Ovary (tissue), 7 donors: ENCODE measurements at regions not wholly inside any gene's neighbourhood (a gene's known extent, or its start where the extent isn't known, plus 50 kb on each side); places are given as distances from the start of the nearest gene placed in this dataset.

Experiments used
- DNase-seq, 5 donors: peaks; one replicate each; pipeline ENCODE4 v3.0.0-alpha.2; 2019 to 2020
- H3K27ac ChIP-seq, 2 donors: fragments of 200-600 bp; one replicate each; pipeline versions ENCODE4 v1.5.1 to v1.8.0; 2019 to 2022
- H3K27me3 ChIP-seq: fragments of 200-600 bp; one replicate; pipeline ENCODE4 v1.8.0; 2022
- H3K36me3 ChIP-seq: fragments of 200-600 bp; sonication (generic); one replicate; pipeline ENCODE4 v1.5.1; 2019
- H3K4me1 ChIP-seq: one replicate; pipeline ENCODE4 v1.8.1; 2013; ENCODE audit warnings: mild to moderate bottlenecking, moderate library complexity; ENCODE audit not compliant: insufficient read depth
- H3K4me3 ChIP-seq: fragments of 200-600 bp; sonication (generic); one replicate; pipeline ENCODE4 v1.5.1; 2017
- H3K9me3 ChIP-seq, 2 donors: fragments of 200-600 bp in 1 of 2; sonication (generic) in 1 of 2; one replicate each; pipeline versions ENCODE4 v1.5.1 to v1.8.1; 2013 to 2019; ENCODE audit warnings: mild to moderate bottlenecking in 1 of 2, moderate library complexity in 1 of 2
- CTCF ChIP-seq, 3 donors: fragments of 450-650 bp in 2 of 3; fragments of 200-600 bp in 1 of 3; IDR thresholded peaks; one replicate each; pipeline versions ENCODE4 v1.5.1 to v1.8.0; 2016 to 2022; ENCODE audit warnings: antibody characterized with exemption in 3 of 3, mild to moderate bottlenecking in 1 of 3
- EP300 ChIP-seq: sonication (generic); formaldehyde crosslinking; IDR thresholded peaks from one replicate; pipeline ENCODE4 v1.6.1; 2017; ENCODE audit warnings: antibody characterized with exemption
- POLR2A ChIP-seq: fragments of 450-650 bp; IDR thresholded peaks from one replicate; pipeline ENCODE4 v1.6.1; 2017; ENCODE audit warnings: antibody characterized with exemption, mild to moderate bottlenecking, moderate library complexity
- WGBS, 3 donors: extraction: QIAGEN DNeasy Blood & Tissue Kit in 1 of 3; methylation state at CpG; one replicate each; pipeline versions ENCODE4 v1.1.5 to v1.1.7; 2013 to 2017; 5-methylcytosine and 5-hydroxymethylcytosine counted together
- intact Hi-C, 4 donors: fragments of 100-400 bp; cut with DNase I; formaldehyde crosslinking; loops; one replicate each; pipeline versions ENCODE4 v1.11.0 to v1.15.1; 2022 to 2023
- donor health status: DM: no; HTN: no; CAD: no; lungs with moderate emphysema.
- donor health status: DM: no; HTN: no; CAD: no.
- donor health status: Bipolar disorder and iron deficiency.
- donor health status: DM: no; HTN: no; CAD: no.
- donor health status: DM: yes; HTN: yes; CAD: no.

GRCh38 chr18:75936862-75937261 lies 509.4 kb upstream of the SMIM21 start:
- WGBS, 3 donors = 93 to 97% (median 94%) methylated on average over 1 of the region's 1 CpG
- Histone ChIP-seq H3K27ac (no peak overlapping the region), H3K4me1 (no peaks in the 10 kb centered on the region), H3K27me3 (no peaks in the 10 kb centered on the region), H3K9me3 (peaks cover 0 to 2% of the 10 kb centered on the region in 2 donors), H3K36me3 (no peaks in the 10 kb centered on the region), H3K4me3 (no peak overlapping the region)
- intact Hi-C loops = no loop called here
- TF ChIP-seq POLR2A = no peak
- TF ChIP-seq EP300 = no peak
- no peak for TF ChIP-seq CTCF (IDR thresholded peaks at IDR 0.05)
- no peak for DNase-seq

GRCh38 chr18:75931079-75931478 lies 503.6 kb upstream of the SMIM21 start:
- Histone ChIP-seq H3K9me3 (no peaks in the 10 kb centered on the region), H3K4me1 (no peaks in the 10 kb centered on the region), H3K36me3 (no peaks in the 10 kb centered on the region), H3K27ac (no peak overlapping the region), H3K4me3 (no peak overlapping the region), H3K27me3 (no peaks in the 10 kb centered on the region)
- DNase-seq = no peak
- 86 to 89% (median 88%) methylated on average over 2 of the region's 2 CpGs for WGBS, 3 donors
- TF ChIP-seq CTCF (IDR thresholded peaks at IDR 0.05) (no peak), EP300 (no peak), POLR2A (no peak)
- intact Hi-C loops = no loop called here

GRCh38 chr18:75928706-75929105 lies 501.2 kb upstream of the SMIM21 start:
- Histone ChIP-seq H3K4me3 (no peak overlapping the region), H3K4me1 (no peaks in the 10 kb centered on the region), H3K36me3 (no peaks in the 10 kb centered on the region), H3K9me3 (no peaks in the 10 kb centered on the region), H3K27me3 (no peaks in the 10 kb centered on the region), H3K27ac (no peak overlapping the region)
- intact Hi-C loops = no loop called here
- TF ChIP-seq EP300 = no peak
- TF ChIP-seq CTCF (IDR thresholded peaks at IDR 0.05) = no peak
- no peak for TF ChIP-seq POLR2A
- DNase-seq = no peak
- WGBS, 3 donors = 67 to 88% (median 72%) methylated on average over 2 of the region's 2 CpGs

- no peak for DNase-seq
- no peaks in the 10 kb centered on the region for H3K27me3 ChIP-seq
- intact Hi-C loops = no loop called here
- no peaks in the 10 kb centered on the region for H3K9me3 ChIP-seq
- no peaks in the 10 kb centered on the region for H3K36me3 ChIP-seq
- TF ChIP-seq POLR2A = no peak
- TF ChIP-seq EP300 = no peak
- no peak for TF ChIP-seq CTCF (IDR thresholded peaks at IDR 0.05)
- WGBS, 3 donors = 90 to 92% (median 90%) methylated on average over 5 of the region's 5 CpGs
- peaks cover 3% of the 10 kb centered on the region for H3K4me1 ChIP-seq
- H3K27ac ChIP-seq = no peak overlapping the region
- H3K4me3 ChIP-seq = no peak overlapping the region
Observed at GRCh38 chr18:75927791-75928190, 500.3 kb upstream of the SMIM21 start.

GRCh38 chr18:75926811-75927210 lies 499.3 kb upstream of the SMIM21 start:
- WGBS, 3 donors = 90 to 94% (median 93%) methylated on average over 6 of the region's 6 CpGs
- H3K27me3 ChIP-seq = no peaks in the 10 kb centered on the region

More at GRCh38 chr18:75926811-75927210, 499.3 kb upstream of the SMIM21 start:
- H3K4me1 ChIP-seq = peaks cover 3% of the 10 kb centered on the region
- no peak overlapping the region for H3K4me3 ChIP-seq
- DNase-seq = no peak
- no peaks in the 10 kb centered on the region for H3K9me3 ChIP-seq
- intact Hi-C loops = no loop called here
- no peak for TF ChIP-seq EP300
- no peak for TF ChIP-seq POLR2A
- no peak for TF ChIP-seq CTCF (IDR thresholded peaks at IDR 0.05)
- no peak overlapping the region for H3K27ac ChIP-seq
- no peaks in the 10 kb centered on the region for H3K36me3 ChIP-seq
